ENCODE measurements at regions not wholly inside any gene's neighbourhood (a gene's known extent, or its start where the extent isn't known, plus 50 kb on each side); places are given as distances from the start of the nearest gene placed in this dataset.

DNA sequence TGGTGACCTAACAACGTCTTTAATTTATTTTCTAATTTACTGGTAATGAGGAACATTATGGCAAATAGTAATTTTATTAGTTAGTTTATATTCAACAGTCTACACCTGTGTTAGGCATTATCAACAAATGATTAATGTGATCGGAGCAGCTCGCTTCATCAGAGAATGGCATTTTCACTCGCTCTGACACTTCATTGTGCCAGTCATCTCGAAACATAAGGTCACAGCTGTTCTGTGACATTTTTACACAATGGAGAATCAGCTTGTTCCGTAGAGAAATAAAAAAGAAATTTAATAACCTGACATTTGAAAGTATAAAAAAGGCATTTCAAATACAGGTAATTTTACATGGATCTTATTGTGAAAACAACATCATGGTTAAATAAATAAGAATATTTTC is 858.4 kb downstream of the SLITRK6 start:
- TF ChIP-seq, protein P1, sequence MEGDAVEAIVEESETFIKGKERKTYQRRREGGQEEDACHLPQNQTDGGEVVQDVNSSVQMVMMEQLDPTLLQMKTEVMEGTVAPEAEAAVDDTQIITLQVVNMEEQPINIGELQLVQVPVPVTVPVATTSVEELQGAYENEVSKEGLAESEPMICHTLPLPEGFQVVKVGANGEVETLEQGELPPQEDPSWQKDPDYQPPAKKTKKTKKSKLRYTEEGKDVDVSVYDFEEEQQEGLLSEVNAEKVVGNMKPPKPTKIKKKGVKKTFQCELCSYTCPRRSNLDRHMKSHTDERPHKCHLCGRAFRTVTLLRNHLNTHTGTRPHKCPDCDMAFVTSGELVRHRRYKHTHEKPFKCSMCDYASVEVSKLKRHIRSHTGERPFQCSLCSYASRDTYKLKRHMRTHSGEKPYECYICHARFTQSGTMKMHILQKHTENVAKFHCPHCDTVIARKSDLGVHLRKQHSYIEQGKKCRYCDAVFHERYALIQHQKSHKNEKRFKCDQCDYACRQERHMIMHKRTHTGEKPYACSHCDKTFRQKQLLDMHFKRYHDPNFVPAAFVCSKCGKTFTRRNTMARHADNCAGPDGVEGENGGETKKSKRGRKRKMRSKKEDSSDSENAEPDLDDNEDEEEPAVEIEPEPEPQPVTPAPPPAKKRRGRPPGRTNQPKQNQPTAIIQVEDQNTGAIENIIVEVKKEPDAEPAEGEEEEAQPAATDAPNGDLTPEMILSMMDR (IDR thresholded peaks at IDR 0.05; ENCODE audit: low read depth, low read length): no peak
- no peak for TF ChIP-seq EZH2phosphoT487 (IDR thresholded peaks at IDR 0.05; ENCODE audit: low read depth)
